Endothelial cell of umbilical vein (primary cell): ENCODE measurements at regions not wholly inside any gene's neighbourhood (a gene's known extent, or its start where the extent isn't known, plus 50 kb on each side); places are given as distances from the start of the nearest gene placed in this dataset.

ENCODE experiments used
- EZH2 ChIP-seq: IDR thresholded peaks from 2 replicates; pipeline ENCODE4 v1.6.1; 2012; ENCODE audit warnings: borderline replicate concordance, low read depth, mild to moderate bottlenecking, moderate library complexity, low read length, inconsistent platforms; ENCODE audit not compliant: severe bottlenecking
- FOS ChIP-seq: IDR thresholded peaks from 2 replicates; pipeline ENCODE4 v1.6.1; 2011; ENCODE audit warnings: mild to moderate bottlenecking, low read length, moderate library complexity, borderline replicate concordance; ENCODE audit not compliant: insufficient read depth
- GATA2 ChIP-seq: IDR thresholded peaks from 2 replicates; pipeline ENCODE4 v1.7.0; 2011; ENCODE audit warnings: low read depth, mild to moderate bottlenecking, moderate library complexity, mixed read lengths, low read length; ENCODE audit not compliant: insufficient read length, insufficient read depth
- JUN ChIP-seq: IDR thresholded peaks from 2 replicates; pipeline ENCODE4 v1.6.1; 2011; ENCODE audit warnings: borderline replicate concordance, low read depth; ENCODE audit not compliant: insufficient read length, insufficient read depth
- MAX ChIP-seq: IDR thresholded peaks from 2 replicates; pipeline ENCODE4 v1.6.1; 2011; ENCODE audit not compliant: insufficient read depth, insufficient read length
- MYC ChIP-seq: IDR thresholded peaks from one replicate; pipeline ENCODE4 v1.6.1; 2011; ENCODE audit warnings: mild to moderate bottlenecking, low read depth, low read length
- POLR2AphosphoS5 ChIP-seq: IDR thresholded peaks from 2 replicates; pipeline ENCODE4 v1.6.1; 2012; ENCODE audit warnings: low read depth, mild to moderate bottlenecking, control low read depth, low read length, moderate library complexity; ENCODE audit not compliant: insufficient read depth
- TF ChIP-seq, protein P1 (sequence below), 2 donors: IDR thresholded peaks; 1 replicate in 1 of 2; 2 replicates in 1 of 2; pipeline ENCODE4 v1.5.1; 2011; ENCODE audit warnings: low read length in 2 of 2, mild to moderate bottlenecking in 2 of 2, moderate library complexity in 2 of 2, control low read depth in 1 of 2, inconsistent platforms in 1 of 2, low read depth in 1 of 2; ENCODE audit not compliant: insufficient read depth in 1 of 2; ENCODE audit errors: extremely low read depth in 1 of 2

DNA sequence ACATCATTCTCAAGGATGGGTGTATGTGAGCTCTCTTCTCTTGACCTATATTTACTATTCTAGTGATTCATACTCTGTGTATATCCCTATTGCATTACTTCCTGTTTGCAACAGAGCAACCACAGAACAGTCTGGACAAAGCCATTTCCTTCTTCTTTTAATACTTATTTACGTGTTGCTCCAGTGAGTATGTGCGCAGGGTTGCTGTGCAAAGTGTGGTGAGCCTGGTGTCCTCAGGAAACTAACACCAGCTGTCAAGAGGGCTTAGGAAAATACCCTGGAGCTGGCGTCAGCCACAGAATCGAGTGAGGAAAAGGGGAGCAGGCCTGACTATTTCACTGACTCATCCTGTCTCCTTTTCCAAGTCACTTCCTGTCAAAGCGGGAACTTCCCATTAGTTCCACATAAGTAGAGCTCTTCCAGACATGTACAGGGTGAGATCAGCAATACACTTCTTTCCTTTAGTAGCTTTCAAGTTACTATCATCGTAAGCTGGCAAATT lies 214.1 kb upstream of the COPS8 start:
- TF ChIP-seq, protein P1, sequence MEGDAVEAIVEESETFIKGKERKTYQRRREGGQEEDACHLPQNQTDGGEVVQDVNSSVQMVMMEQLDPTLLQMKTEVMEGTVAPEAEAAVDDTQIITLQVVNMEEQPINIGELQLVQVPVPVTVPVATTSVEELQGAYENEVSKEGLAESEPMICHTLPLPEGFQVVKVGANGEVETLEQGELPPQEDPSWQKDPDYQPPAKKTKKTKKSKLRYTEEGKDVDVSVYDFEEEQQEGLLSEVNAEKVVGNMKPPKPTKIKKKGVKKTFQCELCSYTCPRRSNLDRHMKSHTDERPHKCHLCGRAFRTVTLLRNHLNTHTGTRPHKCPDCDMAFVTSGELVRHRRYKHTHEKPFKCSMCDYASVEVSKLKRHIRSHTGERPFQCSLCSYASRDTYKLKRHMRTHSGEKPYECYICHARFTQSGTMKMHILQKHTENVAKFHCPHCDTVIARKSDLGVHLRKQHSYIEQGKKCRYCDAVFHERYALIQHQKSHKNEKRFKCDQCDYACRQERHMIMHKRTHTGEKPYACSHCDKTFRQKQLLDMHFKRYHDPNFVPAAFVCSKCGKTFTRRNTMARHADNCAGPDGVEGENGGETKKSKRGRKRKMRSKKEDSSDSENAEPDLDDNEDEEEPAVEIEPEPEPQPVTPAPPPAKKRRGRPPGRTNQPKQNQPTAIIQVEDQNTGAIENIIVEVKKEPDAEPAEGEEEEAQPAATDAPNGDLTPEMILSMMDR (IDR thresholded peaks at IDR 0.05; ENCODE audit: extremely low read depth in 1 of 2, insufficient read depth in 1 of 2, low read depth in 1 of 2, low read length in 2 of 2), result no peak
- TF ChIP-seq JUN (peak; percentile 74), FOS (peak; percentile 96), EZH2 (no peak), GATA2 (peak; percentile 62), POLR2AphosphoS5 (peak; percentile 62), MAX (no peak), MYC (no peak)
